ENCODE measurements at regions not wholly inside any gene's neighbourhood (a gene's known extent, or its start where the extent isn't known, plus 50 kb on each side); places are given as distances from the start of the nearest gene placed in this dataset.

DNA sequence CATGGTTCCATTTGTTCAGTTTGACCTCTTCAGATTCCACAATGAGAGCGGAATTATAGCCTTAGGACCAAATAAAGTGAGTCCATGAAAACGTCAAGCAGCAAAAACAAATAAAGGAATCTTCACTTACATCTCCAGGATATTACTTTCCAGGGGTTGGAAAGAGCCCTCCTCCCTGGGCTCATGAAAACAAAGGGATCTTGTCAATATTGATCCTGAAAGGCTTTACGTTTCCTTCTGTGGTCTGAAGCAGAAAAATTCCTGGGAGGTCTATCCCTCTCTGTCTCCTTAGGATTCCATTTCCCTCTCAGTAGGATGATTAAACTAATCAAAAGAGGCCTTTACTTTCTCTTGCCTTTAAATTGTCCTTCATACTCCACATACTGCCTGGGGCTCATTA is 293.5 kb downstream of the GPAM start:
- DNase-seq (ENCODE audit: low spot score in 2 of 2), result no peak
- H3K36me3 ChIP-seq, result no peaks in the 10 kb centered on the region
- no peaks in the 10 kb centered on the region for H3K27me3 ChIP-seq
- TF ChIP-seq POLR2A (IDR thresholded peaks at IDR 0.05) (no peak), EP300 (IDR thresholded peaks at IDR 0.05) (no peak)
- TF ChIP-seq, protein P1, sequence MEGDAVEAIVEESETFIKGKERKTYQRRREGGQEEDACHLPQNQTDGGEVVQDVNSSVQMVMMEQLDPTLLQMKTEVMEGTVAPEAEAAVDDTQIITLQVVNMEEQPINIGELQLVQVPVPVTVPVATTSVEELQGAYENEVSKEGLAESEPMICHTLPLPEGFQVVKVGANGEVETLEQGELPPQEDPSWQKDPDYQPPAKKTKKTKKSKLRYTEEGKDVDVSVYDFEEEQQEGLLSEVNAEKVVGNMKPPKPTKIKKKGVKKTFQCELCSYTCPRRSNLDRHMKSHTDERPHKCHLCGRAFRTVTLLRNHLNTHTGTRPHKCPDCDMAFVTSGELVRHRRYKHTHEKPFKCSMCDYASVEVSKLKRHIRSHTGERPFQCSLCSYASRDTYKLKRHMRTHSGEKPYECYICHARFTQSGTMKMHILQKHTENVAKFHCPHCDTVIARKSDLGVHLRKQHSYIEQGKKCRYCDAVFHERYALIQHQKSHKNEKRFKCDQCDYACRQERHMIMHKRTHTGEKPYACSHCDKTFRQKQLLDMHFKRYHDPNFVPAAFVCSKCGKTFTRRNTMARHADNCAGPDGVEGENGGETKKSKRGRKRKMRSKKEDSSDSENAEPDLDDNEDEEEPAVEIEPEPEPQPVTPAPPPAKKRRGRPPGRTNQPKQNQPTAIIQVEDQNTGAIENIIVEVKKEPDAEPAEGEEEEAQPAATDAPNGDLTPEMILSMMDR (IDR thresholded peaks at IDR 0.05), result no peak
- 29 to 40% methylated on average over 3 of the region's 3 CpGs for WGBS, 2 donors
- no peak overlapping the region for H3K27ac ChIP-seq
- H3K4me1 ChIP-seq, result no peaks in the 10 kb centered on the region
- H3K4me3 ChIP-seq, result no peak overlapping the region
- H3K9me3 ChIP-seq, result peaks cover 0 to 6% (median 0%) of the 10 kb centered on the region in 4 donors

DNA sequence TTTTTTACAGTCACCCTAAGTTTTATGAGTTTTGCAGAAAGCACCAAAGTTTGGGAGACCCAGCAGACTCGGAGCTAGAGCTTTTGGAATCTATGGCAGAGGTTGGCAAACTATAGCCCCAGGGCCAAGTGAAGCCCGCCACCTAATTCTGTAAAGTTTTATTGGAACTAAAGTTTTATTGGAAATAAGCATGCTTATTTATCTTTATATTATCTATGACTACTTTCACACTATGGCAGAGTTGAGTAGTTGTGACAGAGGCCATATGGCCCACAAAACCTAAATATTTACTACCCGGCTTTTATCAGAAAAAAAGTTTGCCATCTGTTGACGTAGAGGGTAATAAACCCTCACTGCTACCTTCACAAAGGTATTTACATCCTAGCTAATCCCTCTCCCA is 267.6 kb downstream of the GPAM start:
- Histone ChIP-seq H3K27me3 (no peaks in the 10 kb centered on the region), H3K36me3 (no peaks in the 10 kb centered on the region)

DNA sequence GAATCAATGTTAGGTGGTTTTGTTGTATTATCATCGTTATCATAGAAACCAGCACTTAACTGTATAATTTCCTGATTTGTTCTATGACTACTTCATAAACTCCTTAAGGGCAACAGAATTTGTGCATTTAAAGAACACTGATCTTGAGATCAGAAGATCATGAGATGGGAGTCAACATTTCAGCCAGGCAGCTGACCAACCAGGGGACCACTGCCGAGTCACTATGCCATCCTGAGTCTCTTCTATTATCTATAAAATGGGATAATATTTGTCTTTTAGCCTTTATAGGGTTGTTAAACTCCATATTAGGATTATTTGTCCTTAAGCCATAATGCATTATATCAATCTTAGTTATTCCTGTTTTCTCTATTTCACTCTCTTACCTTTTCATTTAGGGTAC is 261.7 kb downstream of the GPAM start:
- TF ChIP-seq POLR2A (IDR thresholded peaks at IDR 0.05), result no peak
- TF ChIP-seq, protein P1 (IDR thresholded peaks at IDR 0.05), result no peak
- no peak for TF ChIP-seq EP300 (IDR thresholded peaks at IDR 0.05)
- H3K36me3 ChIP-seq, result no peaks in the 10 kb centered on the region
- H3K9me3 ChIP-seq, result no peaks in the 10 kb centered on the region
- WGBS, 2 donors, result 85 to 87% methylated on average over 2 of the region's 2 CpGs
- no peak for DNase-seq (ENCODE audit: low spot score in 2 of 2)
- H3K4me1 ChIP-seq, result no peaks in the 10 kb centered on the region
- no peak overlapping the region for H3K4me3 ChIP-seq
- no peak overlapping the region for H3K27ac ChIP-seq
- no peaks in the 10 kb centered on the region for H3K27me3 ChIP-seq

More for the DNA sequence above, 267.6 kb downstream of the GPAM start:
- 58 to 72% methylated on average over 4 of the region's 4 CpGs for WGBS, 2 donors
- TF ChIP-seq, protein P1 (IDR thresholded peaks at IDR 0.05), result no peak
- no peak for TF ChIP-seq POLR2A (IDR thresholded peaks at IDR 0.05)
- no peak for TF ChIP-seq EP300 (IDR thresholded peaks at IDR 0.05)
- Histone ChIP-seq H3K4me3 (no peak overlapping the region), H3K9me3 (no peaks in the 10 kb centered on the region), H3K27ac (no peak overlapping the region), H3K4me1 (no peaks in the 10 kb centered on the region)
- DNase-seq (ENCODE audit: low spot score in 2 of 2), result no peak

DNA sequence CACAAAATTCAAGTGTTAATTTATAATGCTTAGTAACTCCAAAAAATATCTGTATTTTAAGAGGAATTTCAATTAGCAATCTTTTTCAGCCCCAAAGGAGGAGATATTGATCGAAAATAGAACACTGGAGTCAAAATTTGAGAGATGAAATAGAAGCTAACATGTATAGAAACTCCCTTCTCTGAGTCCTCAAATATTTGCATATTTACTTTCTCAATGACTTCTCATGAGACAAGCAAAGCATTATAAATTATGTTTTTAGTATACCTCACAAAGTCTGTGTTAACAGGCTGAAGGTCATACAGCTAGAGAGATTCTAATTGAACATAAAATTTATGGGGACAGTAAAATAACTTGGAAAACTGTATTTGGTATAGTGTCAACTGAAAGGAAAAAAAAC is 260.5 kb downstream of the GPAM start:
- 80 to 87% methylated on average over 1 of the region's 1 CpG for WGBS, 2 donors
- DNase-seq (ENCODE audit: low spot score in 2 of 2), result no peak
- Histone ChIP-seq H3K36me3 (no peaks in the 10 kb centered on the region), H3K27me3 (no peaks in the 10 kb centered on the region), H3K4me1 (no peaks in the 10 kb centered on the region), H3K4me3 (no peak overlapping the region), H3K27ac (no peak overlapping the region), H3K9me3 (no peaks in the 10 kb centered on the region)
- no peak for TF ChIP-seq EP300 (IDR thresholded peaks at IDR 0.05)

DNA sequence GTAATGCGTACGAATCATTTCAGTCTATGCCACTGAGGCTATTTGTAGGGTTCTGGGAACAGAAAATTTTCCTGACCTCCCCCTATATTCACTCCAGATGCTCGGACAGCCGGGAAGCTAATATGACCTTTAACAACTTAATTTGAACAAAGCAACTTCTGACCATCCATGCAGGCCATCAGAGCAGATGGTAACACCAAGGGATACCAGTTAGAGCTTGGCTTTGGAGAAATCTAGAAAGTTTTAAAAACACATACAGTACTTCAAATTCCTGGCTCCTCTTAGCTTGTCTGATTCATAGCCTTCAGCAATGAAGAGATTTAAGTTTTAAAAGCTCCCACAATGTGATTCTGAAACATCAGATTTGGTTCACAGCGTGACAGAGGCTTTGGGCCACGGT is 257.3 kb downstream of the GPAM start:
- Histone ChIP-seq H3K4me3 (no peak overlapping the region), H3K27me3 (no peaks in the 10 kb centered on the region), H3K9me3 (peaks cover 0 to 12% (median 2%) of the 10 kb centered on the region in 4 donors), H3K36me3 (no peaks in the 10 kb centered on the region), H3K27ac (no peak overlapping the region), H3K4me1 (no peaks in the 10 kb centered on the region)
- no peak for DNase-seq (ENCODE audit: low spot score in 2 of 2)
- TF ChIP-seq, protein P1 (IDR thresholded peaks at IDR 0.05), result no peak
- no peak for TF ChIP-seq EP300 (IDR thresholded peaks at IDR 0.05)
- no peak for TF ChIP-seq POLR2A (IDR thresholded peaks at IDR 0.05)
- WGBS, 2 donors, result 70 to 75% methylated on average over 6 of the region's 6 CpGs

DNA sequence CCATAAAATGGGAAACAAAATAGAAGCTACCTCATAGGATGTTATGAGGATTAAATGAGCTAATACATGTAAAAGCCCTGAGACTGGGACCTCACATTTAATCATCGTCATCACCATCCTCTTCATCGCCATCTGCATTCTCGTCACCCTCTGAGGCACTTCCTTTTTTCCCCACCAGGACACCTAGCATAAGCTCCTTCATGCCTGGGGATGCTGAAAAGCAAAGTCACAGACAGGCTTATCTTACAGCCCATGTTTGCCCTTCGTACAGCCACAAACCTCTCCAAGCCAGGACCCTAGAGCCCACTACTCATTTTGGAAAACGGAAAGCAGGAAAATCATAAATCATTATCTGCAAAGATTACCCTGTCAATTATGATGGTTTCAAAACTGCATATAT is 249.6 kb downstream of the GPAM start:
- Histone ChIP-seq H3K36me3 (no peaks in the 10 kb centered on the region), H3K4me3 (no peak overlapping the region), H3K4me1 (no peaks in the 10 kb centered on the region), H3K27me3 (no peaks in the 10 kb centered on the region), H3K27ac (no peak overlapping the region), H3K9me3 (peaks cover 0 to 12% (median 2%) of the 10 kb centered on the region in 4 donors)
- TF ChIP-seq EP300 (IDR thresholded peaks at IDR 0.05), result no peak
- no peak for TF ChIP-seq POLR2A (IDR thresholded peaks at IDR 0.05)
- TF ChIP-seq, protein P1 (IDR thresholded peaks at IDR 0.05), result no peak
- no peak for DNase-seq (ENCODE audit: low spot score in 2 of 2)
- WGBS, 2 donors, result 71 to 84% methylated on average over 5 of the region's 5 CpGs
